SIG-M5 (cell line): ENCODE measurements at regions not wholly inside any gene's neighbourhood (a gene's known extent, or its start where the extent isn't known, plus 50 kb on each side); places are given as distances from the start of the nearest gene placed in this dataset.

Experiments used
- DNase-seq: peaks from one replicate; lab custom pipeline; 2025; lab: John Stamatoyannopoulos, UW

DNA sequence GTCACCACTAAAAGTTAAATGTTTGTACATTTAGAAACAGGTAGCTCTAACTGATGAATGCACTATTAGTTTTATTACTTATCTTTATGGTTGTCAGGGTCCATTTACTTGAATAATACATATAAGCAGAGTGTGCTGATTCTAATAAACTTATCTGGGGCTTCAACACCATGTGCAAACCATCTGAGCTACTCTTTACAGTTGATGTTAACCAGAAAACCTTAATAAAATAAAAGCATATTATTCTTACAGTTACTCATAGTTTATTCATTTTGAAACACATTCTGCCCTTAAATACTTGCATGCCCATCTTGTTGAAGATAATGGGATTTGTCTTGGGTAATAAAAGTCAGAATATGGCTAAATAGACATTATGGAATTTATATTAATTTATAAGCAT, 1042.2 kb downstream of the EPHA7 start:
- no peak for DNase-seq

DNA sequence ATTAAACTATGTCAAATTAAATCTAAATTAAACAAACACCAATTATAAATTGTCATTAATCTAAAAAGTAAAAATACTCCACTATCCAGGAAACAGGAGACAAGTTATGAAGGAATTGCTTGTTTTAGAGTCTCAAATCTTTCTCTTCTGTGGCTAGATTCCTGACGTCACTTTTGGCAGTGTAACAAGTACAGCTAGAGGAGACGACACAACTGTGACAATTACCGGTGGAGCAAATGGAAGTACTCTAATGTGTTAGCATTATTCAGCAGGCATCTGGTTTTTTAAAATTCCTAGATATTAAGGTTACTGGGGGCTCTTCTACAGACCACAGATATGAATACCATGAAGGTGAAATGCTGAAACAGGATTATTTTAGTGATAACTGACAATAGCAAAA, 1042.7 kb downstream of the EPHA7 start:
- no peak for DNase-seq

DNA sequence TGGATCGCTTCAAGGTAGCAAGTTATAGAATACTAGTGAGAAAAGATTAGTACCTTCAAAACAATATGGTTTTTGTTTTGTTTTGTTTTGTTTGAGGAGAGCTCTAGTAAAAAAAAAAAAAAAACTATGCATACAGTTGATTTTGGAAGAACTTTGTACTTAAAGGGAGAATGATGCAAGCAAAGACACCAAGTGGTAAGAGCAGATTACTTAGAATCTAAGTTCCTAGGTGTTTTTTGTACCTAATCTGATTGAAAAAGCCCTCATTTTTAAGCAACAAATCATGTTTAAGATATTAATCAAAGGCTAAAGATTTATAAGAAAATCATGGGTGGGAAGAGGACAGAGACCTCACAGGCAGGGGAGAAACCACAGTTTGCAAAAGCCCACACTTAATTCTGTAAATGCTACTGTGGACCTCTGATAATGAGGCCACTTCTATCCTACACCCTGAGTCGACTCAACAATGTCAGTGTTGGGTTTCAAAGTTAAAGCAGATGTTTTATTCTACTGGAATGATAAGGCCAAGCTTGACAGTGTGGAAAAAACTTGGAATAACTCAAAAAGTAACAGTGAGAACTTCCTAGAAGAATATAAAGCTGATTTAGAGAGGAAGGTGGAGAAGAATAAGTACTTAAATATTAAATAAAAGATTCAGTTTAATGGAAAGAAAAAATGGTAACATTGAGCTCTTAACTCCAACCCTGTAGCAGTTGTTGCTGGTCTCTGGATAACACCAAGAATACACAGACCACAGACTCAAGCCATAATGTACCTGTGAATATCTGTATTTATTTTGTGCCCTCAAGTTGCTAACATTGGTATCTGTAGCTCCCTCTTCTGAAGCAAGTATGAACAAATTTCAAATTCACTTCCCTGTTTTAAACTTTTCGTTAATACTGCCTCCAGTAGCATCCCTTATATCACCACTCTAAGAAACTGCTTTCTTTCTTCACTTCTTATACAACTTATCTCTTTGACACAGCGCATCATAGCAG, 1047.8 kb downstream of the EPHA7 start:
- no peak for DNase-seq

DNA sequence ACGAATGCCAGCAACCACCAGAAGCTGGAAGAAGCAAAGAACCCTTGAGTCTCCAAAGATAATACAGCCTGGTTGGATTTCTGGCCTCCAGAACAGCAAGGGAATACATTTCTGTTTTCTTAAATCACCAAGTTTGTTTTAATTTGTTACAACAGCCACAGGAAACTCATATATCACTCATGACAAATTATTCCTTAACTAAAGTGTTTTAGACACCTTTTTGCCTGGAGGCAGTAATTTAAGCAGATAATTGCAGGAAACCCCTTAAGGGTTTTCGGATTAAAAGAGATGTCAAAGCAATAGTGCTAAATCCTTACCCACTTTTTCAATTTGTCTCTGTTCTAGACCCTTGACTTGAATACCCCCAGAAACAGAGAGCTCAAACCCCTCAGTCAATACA, 1050.0 kb downstream of the EPHA7 start:
- no peak for DNase-seq

DNA sequence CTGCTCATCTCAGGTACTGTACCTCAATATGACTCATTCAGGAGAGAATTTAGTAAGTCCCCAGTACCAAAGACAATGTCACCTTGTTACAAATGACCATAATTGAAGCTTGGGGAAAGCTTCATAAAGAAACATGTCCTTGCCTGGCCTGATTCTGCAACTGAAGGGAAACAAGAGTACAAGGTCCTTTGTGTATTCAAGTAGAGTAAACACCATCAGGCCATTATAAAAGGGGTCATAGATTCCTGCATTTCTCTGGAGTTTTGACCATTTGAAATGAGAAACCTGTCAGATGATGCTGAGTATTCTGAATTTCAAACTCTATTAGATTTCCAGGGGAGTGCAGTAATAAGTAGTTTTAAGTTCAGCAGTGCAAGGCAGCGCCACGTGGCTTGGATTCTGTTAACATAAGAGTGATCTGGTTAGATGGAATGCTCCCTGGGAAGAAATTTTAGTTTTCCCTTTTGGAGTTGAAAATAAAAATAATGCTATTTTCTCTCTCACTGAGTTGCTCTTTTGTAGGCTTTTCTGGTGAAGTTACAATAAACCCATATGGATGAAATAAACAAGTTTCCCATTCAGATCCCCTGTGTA, 1054.3 kb downstream of the EPHA7 start:
- DNase-seq, result no peak

DNA sequence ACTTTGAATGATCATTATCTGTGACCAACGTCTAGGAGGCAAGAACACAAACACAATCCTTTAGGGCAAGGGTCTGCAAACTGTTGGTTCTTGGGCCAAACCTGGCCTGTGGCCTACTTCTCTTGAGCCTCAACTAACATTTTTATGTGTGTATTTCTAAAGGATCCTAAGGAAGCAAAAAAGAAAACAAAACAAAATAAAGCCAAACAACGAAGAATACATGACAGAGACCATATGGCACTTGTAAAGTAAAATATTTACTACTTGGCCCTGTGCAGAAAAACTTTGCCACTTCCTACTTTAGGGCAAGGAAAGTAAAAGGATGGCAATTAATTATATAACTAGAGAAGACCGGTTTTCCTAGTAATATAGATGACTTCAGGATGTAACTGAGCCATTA, 1056.2 kb downstream of the EPHA7 start:
- DNase-seq, result no peak

- no peak for DNase-seq
These were observed 1057.0 kb downstream of the EPHA7 start for GRCh38 chr6:92362404-92362803.

GRCh38 chr6:92361990-92362389, 1057.4 kb downstream of the EPHA7 start:
- DNase-seq, result no peak

- no peak for DNase-seq
These were observed 1065.0 kb downstream of the EPHA7 start for GRCh38 chr6:92354270-92354829.

DNA sequence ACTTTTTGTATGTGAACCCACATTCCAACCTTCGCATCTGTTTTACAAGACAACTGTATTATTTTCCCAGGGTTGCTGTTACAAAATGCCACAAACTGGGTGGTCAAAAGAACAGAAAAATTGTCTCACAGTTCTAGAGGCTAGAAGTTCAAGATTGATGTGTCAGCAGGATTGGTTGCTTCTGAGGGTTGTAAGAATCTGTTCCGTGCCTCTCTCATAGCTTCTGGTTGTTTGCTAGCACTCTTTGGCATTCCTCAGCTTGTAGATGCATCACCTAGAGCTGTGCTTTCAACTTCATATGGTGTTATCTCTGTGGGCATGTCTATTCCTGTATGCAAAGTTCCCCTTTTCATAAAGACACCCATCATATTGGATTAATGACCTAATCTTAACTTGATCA, 1067.2 kb downstream of the EPHA7 start:
- no peak for DNase-seq

- DNase-seq, result no peak
These were observed 1078.2 kb downstream of the EPHA7 start for GRCh38 chr6:92341201-92341600.

DNA sequence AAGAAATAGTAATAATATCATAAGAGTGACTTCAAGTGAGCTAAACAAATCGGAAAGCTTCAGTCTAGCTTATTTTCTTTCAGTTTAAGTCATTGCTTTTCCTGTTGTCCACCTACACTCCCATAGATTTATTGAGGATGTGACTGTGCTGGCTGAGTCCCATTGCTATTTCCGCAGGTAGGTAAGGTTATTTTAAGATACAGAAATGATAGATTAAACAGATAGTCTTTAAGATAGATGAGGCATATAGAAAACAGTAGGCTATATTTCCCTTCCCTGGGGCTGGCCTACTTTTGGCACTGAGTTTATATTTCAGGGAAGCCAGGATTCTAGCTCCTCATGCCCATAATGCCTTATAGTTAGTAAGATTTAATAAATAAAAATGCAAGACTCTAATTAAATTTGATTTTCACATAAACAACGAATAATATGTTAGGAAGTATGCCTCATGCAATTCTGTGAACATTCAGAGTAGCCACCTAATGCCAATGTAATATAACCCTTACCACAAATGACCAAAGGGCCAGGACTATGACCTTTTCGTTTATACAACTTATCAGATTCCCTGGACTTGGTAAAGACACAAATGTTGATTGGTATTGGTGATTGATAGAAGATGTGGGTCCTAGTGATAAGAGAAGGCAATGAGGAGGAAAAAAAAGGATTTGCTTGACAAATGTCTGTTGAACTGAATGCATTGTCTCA, 1079.3 kb downstream of the EPHA7 start:
- DNase-seq, result no peak

DNA sequence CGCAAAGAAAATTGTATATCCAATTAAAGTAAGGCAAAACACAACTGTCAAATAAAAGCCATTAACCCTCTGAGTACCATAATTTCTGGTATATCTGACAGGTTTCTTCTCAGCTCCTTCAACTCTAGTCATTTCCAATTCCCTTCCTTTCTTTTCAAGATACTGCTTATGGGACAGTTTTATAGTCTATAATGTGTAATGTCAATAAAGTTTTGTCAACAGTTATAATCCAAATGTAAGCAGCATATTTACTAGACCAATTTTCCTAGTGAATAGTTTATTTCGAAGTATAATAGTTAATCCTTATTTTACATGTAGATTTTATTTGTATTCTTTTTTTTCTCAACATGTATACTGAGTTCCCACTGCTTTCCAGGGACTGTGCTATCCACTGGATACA, 1081.8 kb downstream of the EPHA7 start:
- no peak for DNase-seq

DNA sequence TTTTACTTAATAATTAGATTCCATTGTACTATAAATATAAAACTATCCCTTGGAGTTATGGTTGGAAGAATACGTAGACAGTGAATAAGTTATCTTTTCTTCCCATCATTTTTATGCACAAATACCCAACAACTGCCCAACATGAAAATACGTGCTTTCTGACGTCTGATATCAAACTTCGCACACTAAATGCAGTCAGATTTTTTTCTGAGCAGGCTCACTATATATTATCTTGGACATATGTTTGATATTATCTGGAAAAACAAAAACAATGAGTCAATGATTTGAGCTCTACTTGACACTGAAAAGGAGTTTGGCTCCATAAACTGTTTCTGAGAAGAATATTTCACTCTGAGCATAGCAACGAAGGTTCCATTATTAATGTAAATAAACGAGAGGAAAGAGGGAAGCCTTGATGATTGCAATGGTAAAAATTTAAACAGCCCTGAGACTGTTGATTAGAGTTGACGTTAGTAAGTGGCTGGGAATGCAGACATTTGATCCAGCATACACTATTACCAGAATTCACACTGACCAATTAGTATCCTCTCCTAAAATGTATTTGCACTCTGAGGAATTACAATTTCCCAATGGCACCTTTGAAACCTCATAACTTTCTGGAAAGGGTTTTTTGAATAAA, 1090.0 kb downstream of the EPHA7 start:
- no peak for DNase-seq

- DNase-seq, result no peak
These were observed 1104.0 kb downstream of the EPHA7 start for GRCh38 chr6:92315312-92315711.

- no peak for DNase-seq
These were observed 1122.3 kb downstream of the EPHA7 start for GRCh38 chr6:92297101-92297500.

DNA sequence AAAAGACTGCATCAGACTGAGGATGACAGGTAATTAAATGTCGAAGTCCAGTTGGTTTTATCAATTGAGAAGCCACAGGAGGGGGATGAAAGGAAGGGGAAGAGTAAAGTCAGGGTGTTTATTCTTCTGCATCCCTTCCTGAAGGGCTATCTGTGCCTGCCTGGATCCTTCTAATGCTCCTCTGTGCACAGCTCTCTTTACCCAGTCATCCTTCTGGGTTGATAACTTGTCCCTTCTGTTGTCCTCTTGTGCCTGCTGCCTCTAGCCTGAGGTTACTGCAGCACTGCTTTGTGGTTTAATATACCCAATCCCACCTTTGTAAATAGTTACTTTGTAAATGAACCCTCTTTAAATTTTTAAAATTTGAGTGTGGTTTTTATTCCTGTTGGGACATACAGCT, 1127.3 kb downstream of the EPHA7 start:
- DNase-seq, result no peak

GRCh38 chr6:92289831-92290230, 1129.5 kb downstream of the EPHA7 start:
- DNase-seq, result no peak

GRCh38 chr6:92281571-92282076, 1137.7 kb downstream of the EPHA7 start:
- no peak for DNase-seq

DNA sequence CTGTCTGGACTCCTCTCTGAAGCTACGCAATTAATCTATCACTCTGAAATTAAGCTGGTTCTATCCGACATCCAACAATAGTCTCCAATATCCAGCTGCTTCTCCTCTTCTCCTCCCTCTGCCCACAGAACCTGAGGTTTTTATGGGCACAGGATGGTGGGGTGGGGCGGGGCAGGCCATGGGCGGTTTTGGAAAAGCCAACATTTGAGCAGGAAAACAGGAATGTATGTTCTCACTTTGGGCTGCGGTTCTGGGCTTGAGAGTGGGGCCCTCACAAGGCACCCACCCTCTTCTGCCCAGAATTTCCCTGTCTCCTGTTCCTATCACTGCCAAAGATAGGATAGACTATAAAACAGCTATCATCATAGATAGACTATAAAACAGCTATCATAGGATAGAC, 1144.2 kb downstream of the EPHA7 start:
- no peak for DNase-seq

DNA sequence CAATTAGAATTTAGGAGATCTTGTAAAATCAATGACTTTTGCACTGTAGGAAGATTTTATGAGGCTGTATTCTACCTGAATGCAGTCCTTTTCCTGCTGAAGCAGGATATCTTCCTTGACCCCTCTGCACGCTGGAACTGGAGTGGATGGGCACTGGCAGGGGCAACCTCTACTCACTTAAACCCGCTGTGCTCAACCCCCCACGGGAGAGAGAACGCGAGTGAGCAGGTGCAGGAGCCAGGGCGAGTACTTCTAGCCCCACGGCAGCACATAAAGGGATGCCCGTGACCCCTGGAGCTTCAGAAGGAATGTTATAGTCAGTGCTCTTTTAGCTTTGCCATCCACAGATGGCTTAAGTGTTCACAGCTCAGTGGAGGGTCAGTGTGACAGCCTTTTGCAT, 1144.8 kb downstream of the EPHA7 start:
- DNase-seq, result no peak

DNA sequence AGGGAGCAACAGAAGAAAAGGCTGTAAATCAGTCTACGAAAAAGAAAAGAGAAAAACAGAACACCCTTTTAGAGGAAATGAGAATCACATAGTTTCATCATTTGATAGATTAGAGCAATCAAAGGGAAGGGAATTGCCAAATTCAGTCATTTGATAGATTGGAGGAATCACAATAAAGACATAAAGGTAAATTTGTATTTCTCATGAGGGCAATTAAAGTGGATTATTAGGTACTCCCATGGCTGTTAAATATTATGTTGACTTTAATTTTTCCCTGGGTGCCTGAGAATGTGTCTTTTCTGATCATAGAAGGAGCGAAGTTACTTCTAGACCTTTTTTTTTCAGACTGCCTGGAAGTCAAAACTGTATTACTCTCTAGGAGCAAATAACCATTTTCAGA, 1145.7 kb downstream of the EPHA7 start:
- DNase-seq, result no peak
